GM23338 (cell line): ENCODE measurements at regions not wholly inside any gene's neighbourhood (a gene's known extent, or its start where the extent isn't known, plus 50 kb on each side); places are given as distances from the start of the nearest gene placed in this dataset.

Experiments used
- ATAC-seq: fragments of 200-7000 bp; cut with Tn5 transposase; 3 replicates; pipeline ENCODE4 v1.9.1; 2020
- DNase-seq: peaks from one replicate; pipeline ENCODE4 v3.0.0-alpha.2; 2015; ENCODE audit warnings: low spot score
- H2AFZ ChIP-seq: fragments of 200-600 bp; sonication (generic); 2 replicates; pipeline ENCODE4 v1.8.0; 2016; ENCODE audit warnings: antibody characterized with exemption, mild to moderate bottlenecking, moderate library complexity
- H3F3A ChIP-seq: fragments of 200-600 bp; sonication (generic); replicated peaks from 2 replicates; pipeline ENCODE4 v1.8.0; 2017; ENCODE audit warnings: antibody characterized with exemption, mixed run types, low read depth
- H3K27ac ChIP-seq: fragments of 200-600 bp; sonication (generic); 2 replicates; pipeline ENCODE4 v1.6.1; 2016; ENCODE audit warnings: low read depth
- H3K27me3 ChIP-seq: fragments of 200-600 bp; sonication (generic); 2 replicates; pipeline ENCODE4 v1.8.0; 2016; ENCODE audit warnings: mild to moderate bottlenecking, mixed run types, moderate library complexity; ENCODE audit not compliant: insufficient read depth
- H3K36me3 ChIP-seq: fragments of 200-600 bp; sonication (generic); 2 replicates; pipeline ENCODE4 v1.8.0; 2016; ENCODE audit warnings: mild to moderate bottlenecking; ENCODE audit not compliant: insufficient read depth
- H3K4me1 ChIP-seq: fragments of 200-600 bp; sonication (generic); 2 replicates; pipeline ENCODE4 v1.8.0; 2016; ENCODE audit warnings: mild to moderate bottlenecking, moderate library complexity; ENCODE audit not compliant: insufficient read depth
- H3K4me2 ChIP-seq: fragments of 200-600 bp; sonication (generic); 2 replicates; pipeline ENCODE4 v1.7.1; 2017; ENCODE audit warnings: mixed run types
- H3K4me3 ChIP-seq: fragments of 200-600 bp; sonication (generic); 2 replicates; pipeline ENCODE4 v1.6.1; 2016; ENCODE audit warnings: mixed run types
- H3K79me2 ChIP-seq: fragments of 200-600 bp; sonication (generic); replicated peaks from 2 replicates; pipeline ENCODE4 v1.8.0; 2017; ENCODE audit warnings: mild to moderate bottlenecking; ENCODE audit not compliant: insufficient read depth
- H3K9me2 ChIP-seq: fragments of 200-600 bp; sonication (generic); 2 replicates; pipeline ENCODE4 v1.8.0; 2017; ENCODE audit not compliant: insufficient read depth
- H4K20me1 ChIP-seq: fragments of 200-600 bp; sonication (generic); replicated peaks from 2 replicates; pipeline ENCODE4 v1.8.0; 2017; ENCODE audit warnings: mild to moderate bottlenecking; ENCODE audit not compliant: insufficient read depth
- H3K27ac Mint-ChIP-seq: 2 replicates; pipeline ENCODE4 v1.8.0; 2020; ENCODE audit warnings: inconsistent platforms, mild to moderate bottlenecking, moderate library complexity, mixed read lengths
- H3K27me3 Mint-ChIP-seq: 3 replicates; pipeline ENCODE4 v1.8.0; 2022; ENCODE audit warnings: low read depth, mild to moderate bottlenecking, moderate library complexity, mixed read lengths, inconsistent platforms; ENCODE audit not compliant: insufficient read depth, poor library complexity
- H3K36me3 Mint-ChIP-seq: 3 replicates; pipeline ENCODE4 v1.8.0; 2021; ENCODE audit warnings: low read depth, mild to moderate bottlenecking, inconsistent platforms, moderate library complexity, mixed read lengths
- H3K4me1 Mint-ChIP-seq: 3 replicates; pipeline ENCODE4 v1.8.0; 2020; ENCODE audit warnings: mild to moderate bottlenecking, inconsistent platforms, mixed read lengths
- H3K4me3 Mint-ChIP-seq: 3 replicates; pipeline ENCODE4 v1.8.0; 2021; ENCODE audit warnings: moderate library complexity, mild to moderate bottlenecking, inconsistent platforms, mixed read lengths
- H3K9me3 Mint-ChIP-seq: 3 replicates; pipeline ENCODE4 v1.8.0; 2020; ENCODE audit warnings: moderate library complexity, mild to moderate bottlenecking, inconsistent platforms, mixed read lengths
- CREB1 ChIP-seq: fragments of 250-450 bp; sonication (Bioruptor Pico); IDR thresholded peaks from 2 replicates; pipeline ENCODE4 v1.5.0; 2020; ENCODE audit warnings: low read depth, mild to moderate bottlenecking, moderate library complexity
- EZH2 ChIP-seq: fragments of 200-600 bp; sonication (generic); IDR thresholded peaks from one replicate; pipeline ENCODE4 v1.8.0; 2017; ENCODE audit warnings: antibody characterized with exemption, mild to moderate bottlenecking, low read depth; ENCODE audit not compliant: unreplicated experiment
- EZH2phosphoT487 ChIP-seq: fragments of 200-600 bp; sonication (generic); IDR thresholded peaks from one replicate; pipeline ENCODE4 v1.8.1; 2018; ENCODE audit warnings: antibody characterized with exemption; ENCODE audit not compliant: unreplicated experiment
- JUNB ChIP-seq: IDR thresholded peaks from one replicate; pipeline ENCODE4 v1.6.1; 2016; ENCODE audit warnings: antibody characterized with exemption; ENCODE audit not compliant: unreplicated experiment
- NANOG ChIP-seq: IDR thresholded peaks from 2 replicates; pipeline ENCODE4 v1.6.1; 2016; ENCODE audit warnings: antibody characterized with exemption, borderline replicate concordance
- POLR2AphosphoS5 ChIP-seq: IDR thresholded peaks from 2 replicates; pipeline ENCODE4 v1.6.1; 2016; ENCODE audit warnings: antibody characterized with exemption, low read depth
- TF ChIP-seq, protein P1 (sequence below): IDR thresholded peaks from one replicate; pipeline ENCODE4 v1.6.1; 2018; ENCODE audit warnings: antibody characterized with exemption; ENCODE audit not compliant: unreplicated experiment
- TF ChIP-seq, protein P2 (sequence below), 2 experiments: fragments of 200-600 bp in 1 of 2; sonication (generic) in 1 of 2; conservative IDR thresholded peaks; 2 replicates each; pipeline versions ENCODE4 v1.5.1 to v1.6.1; 2016 to 2017; ENCODE audit warnings: antibody characterized with exemption in 2 of 2, low read depth in 2 of 2, mild to moderate bottlenecking in 2 of 2, moderate library complexity in 1 of 2

GRCh38 chr18:78497641-78498040, 482.0 kb upstream of the SALL3 start:
- no peaks in the 10 kb centered on the region for H3K9me2 ChIP-seq
- H3K4me3 Mint-ChIP-seq = no peak overlapping the region
- no peaks in the 10 kb centered on the region for H3K36me3 ChIP-seq
- TF ChIP-seq EZH2 (no peak), JUNB (no peak), NANOG (no peak)
- TF ChIP-seq, protein P1, sequence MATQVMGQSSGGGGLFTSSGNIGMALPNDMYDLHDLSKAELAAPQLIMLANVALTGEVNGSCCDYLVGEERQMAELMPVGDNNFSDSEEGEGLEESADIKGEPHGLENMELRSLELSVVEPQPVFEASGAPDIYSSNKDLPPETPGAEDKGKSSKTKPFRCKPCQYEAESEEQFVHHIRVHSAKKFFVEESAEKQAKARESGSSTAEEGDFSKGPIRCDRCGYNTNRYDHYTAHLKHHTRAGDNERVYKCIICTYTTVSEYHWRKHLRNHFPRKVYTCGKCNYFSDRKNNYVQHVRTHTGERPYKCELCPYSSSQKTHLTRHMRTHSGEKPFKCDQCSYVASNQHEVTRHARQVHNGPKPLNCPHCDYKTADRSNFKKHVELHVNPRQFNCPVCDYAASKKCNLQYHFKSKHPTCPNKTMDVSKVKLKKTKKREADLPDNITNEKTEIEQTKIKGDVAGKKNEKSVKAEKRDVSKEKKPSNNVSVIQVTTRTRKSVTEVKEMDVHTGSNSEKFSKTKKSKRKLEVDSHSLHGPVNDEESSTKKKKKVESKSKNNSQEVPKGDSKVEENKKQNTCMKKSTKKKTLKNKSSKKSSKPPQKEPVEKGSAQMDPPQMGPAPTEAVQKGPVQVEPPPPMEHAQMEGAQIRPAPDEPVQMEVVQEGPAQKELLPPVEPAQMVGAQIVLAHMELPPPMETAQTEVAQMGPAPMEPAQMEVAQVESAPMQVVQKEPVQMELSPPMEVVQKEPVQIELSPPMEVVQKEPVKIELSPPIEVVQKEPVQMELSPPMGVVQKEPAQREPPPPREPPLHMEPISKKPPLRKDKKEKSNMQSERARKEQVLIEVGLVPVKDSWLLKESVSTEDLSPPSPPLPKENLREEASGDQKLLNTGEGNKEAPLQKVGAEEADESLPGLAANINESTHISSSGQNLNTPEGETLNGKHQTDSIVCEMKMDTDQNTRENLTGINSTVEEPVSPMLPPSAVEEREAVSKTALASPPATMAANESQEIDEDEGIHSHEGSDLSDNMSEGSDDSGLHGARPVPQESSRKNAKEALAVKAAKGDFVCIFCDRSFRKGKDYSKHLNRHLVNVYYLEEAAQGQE = no peak
- no peak for DNase-seq
- no peak overlapping the region for H3K4me2 ChIP-seq
- H3K27me3 ChIP-seq = no peaks in the 10 kb centered on the region
- no peaks in the 10 kb centered on the region for H3F3A ChIP-seq
- no peak overlapping the region for H3K27ac Mint-ChIP-seq
- H3K27me3 Mint-ChIP-seq = peaks cover 9% of the 10 kb centered on the region
- H3K36me3 Mint-ChIP-seq = peaks cover 36% of the 10 kb centered on the region
- H3K79me2 ChIP-seq = no peaks in the 10 kb centered on the region
- no peak overlapping the region for H2AFZ ChIP-seq
- no peaks in the 10 kb centered on the region for H4K20me1 ChIP-seq
- H3K4me1 ChIP-seq = no peaks in the 10 kb centered on the region
- H3K9me3 Mint-ChIP-seq = peaks cover 93% of the 10 kb centered on the region
- no peak overlapping the region for H3K4me3 ChIP-seq
- no peak overlapping the region for H3K27ac ChIP-seq
- no peaks in the 10 kb centered on the region for H3K4me1 Mint-ChIP-seq
- ATAC-seq = no peak

DNA sequence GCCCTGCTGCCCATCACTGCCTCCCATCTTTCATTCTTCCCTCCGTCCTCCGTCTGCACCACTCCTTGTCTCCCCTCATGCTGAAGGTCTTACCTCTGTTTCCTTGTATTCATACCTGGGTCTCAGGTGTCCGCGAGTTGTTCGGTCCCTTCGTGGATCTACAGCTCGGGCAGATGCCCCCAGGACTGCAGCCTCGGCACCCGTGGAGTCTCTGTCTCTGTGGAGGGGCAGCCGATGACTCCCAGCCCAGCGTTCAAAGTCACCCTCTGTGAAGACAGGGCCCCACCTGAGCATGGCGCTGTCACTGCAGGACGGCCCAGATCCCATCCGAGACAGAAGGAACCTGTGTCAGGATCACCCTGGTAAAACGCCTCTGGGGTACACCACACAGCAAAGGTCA, 480.0 kb upstream of the SALL3 start:
- H3K4me2 ChIP-seq = no peak overlapping the region
- no peak overlapping the region for H3K4me3 Mint-ChIP-seq
- TF ChIP-seq, protein P2, sequence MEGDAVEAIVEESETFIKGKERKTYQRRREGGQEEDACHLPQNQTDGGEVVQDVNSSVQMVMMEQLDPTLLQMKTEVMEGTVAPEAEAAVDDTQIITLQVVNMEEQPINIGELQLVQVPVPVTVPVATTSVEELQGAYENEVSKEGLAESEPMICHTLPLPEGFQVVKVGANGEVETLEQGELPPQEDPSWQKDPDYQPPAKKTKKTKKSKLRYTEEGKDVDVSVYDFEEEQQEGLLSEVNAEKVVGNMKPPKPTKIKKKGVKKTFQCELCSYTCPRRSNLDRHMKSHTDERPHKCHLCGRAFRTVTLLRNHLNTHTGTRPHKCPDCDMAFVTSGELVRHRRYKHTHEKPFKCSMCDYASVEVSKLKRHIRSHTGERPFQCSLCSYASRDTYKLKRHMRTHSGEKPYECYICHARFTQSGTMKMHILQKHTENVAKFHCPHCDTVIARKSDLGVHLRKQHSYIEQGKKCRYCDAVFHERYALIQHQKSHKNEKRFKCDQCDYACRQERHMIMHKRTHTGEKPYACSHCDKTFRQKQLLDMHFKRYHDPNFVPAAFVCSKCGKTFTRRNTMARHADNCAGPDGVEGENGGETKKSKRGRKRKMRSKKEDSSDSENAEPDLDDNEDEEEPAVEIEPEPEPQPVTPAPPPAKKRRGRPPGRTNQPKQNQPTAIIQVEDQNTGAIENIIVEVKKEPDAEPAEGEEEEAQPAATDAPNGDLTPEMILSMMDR (conservative IDR thresholded peaks at IDR 0.05; ENCODE audit: low read depth in 2 of 2) = no peak
- TF ChIP-seq CREB1 (no peak), JUNB (no peak), POLR2AphosphoS5 (no peak), EZH2phosphoT487 (no peak)
- TF ChIP-seq, protein P1 = no peak

More for the DNA sequence above, 480.0 kb upstream of the SALL3 start:
- Histone ChIP-seq H3K36me3 (no peaks in the 10 kb centered on the region), H3K27ac (no peak overlapping the region), H3K4me1 (no peaks in the 10 kb centered on the region), H2AFZ (no peak overlapping the region), H3K9me2 (no peaks in the 10 kb centered on the region), H4K20me1 (no peaks in the 10 kb centered on the region), H3K4me3 (no peak overlapping the region), H3K79me2 (no peaks in the 10 kb centered on the region), H3K27me3 (no peaks in the 10 kb centered on the region), H3F3A (no peaks in the 10 kb centered on the region)
- H3K36me3 Mint-ChIP-seq = peaks cover 41% of the 10 kb centered on the region
- no peak overlapping the region for H3K27ac Mint-ChIP-seq
- DNase-seq = no peak
- ATAC-seq = no peak
- H3K4me1 Mint-ChIP-seq = no peaks in the 10 kb centered on the region
- H3K9me3 Mint-ChIP-seq = peaks cover 89% of the 10 kb centered on the region
- H3K27me3 Mint-ChIP-seq = peaks cover 11% of the 10 kb centered on the region
